ENCODE measurements at regions not wholly inside any gene's neighbourhood (a gene's known extent, or its start where the extent isn't known, plus 50 kb on each side); places are given as distances from the start of the nearest gene placed in this dataset.
A peak's percentile ranks its signal among the peaks of the same experiment; 100 is the strongest.

DNA sequence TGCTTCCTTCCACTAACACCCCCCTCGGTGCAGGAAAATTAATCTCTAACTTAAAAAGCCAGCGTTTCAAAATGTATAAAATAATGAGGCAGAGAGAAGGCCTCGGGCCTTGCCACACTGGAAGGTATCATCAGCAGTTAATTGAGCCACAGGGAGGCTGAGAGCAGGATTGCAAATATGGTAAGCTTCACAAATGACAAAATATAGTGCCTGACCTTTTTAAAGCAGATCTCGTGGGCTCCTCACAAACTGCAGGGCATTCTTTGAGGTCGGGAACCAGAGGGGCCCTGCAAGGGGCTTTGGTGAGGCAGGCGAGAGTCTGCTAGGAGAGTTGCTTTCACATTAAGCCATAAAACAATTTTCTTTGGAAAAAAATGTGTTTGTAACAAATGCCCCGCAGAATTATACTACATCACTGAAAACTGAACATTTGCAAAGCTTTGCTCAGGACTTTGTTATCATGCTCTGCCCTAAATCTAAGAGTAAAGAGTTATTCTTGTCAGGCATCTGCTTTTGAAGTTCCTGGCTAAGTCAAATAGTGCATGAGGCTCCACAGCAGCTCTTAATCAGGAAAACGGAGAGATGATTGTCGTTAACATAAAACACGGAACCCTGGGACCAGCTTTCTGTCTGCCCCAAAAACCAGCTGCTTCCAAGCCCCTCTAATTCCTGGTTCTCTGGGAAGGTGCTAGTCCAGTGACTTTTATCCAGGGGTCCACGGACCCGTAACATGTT is 61.4 kb upstream of the SYT13 start:
- DNase-seq (ENCODE audit: low read depth) = no peak

GRCh38 chr11:45345491-45345890 is 59.4 kb upstream of the SYT13 start:
- DNase-seq (ENCODE audit: low read depth) = no peak

GRCh38 chr11:45344028-45344427 is 57.9 kb upstream of the SYT13 start:
- no peak for DNase-seq (ENCODE audit: low read depth)

DNA sequence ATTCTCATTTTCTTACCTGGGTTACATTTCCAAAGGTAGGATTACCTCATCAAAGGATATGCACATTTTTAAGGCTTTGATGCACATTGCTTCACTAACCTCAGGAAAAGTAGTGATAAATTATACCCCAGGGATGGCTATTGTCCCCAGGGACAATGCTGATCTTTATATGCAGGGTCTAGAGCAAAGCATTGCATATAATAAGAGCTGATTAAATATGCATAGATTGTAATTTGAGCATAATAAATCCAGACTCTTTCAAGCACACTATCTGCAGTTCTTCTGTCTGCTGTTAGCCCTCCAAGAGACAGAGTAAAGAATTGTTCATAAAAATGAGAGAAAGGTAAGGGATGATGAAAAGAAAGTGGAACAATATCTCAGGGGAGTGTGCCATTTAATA is 57.3 kb upstream of the SYT13 start:
- DNase-seq (ENCODE audit: low read depth) = no peak

GRCh38 chr11:45341372-45341771 is 55.2 kb upstream of the SYT13 start:
- DNase-seq (ENCODE audit: low read depth) = no peak

DNA sequence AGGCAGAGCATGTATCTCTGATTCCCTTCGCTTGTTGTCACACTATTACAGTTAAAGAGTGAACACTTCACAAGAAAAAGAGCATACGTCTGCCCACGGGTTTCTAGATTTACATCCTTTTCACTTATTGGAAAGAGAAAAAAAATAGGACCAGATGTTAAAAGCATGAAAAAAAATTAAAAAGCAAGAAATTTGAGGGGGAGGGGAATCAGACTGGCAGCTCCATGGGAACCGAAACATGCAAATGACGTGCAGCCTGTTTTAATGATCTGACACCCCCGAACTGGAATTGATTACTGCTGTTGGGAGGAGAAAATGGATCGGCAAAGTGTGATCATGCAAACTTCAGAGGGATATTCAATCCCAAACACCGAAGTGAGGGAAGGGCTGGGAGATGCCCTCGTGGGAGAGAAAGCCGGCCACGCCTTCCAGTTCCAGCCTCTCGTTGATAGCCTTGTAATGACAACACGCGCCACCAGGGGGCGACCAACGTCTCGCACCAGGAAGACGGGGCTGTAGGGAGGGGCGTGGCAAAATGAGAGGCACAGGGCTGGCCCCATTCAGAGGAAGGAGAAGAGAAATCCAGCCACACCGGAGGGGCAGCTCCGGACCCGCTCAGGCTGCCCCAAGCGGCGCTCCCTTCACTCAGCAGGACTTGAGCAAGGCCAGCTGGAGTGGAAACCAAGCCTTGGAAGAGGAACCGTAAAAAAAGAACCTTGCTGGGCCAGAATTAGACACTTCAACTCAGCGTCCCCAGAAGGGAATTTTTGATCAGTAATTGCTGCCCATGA is 53.8 kb upstream of the SYT13 start:
- DNase-seq (ENCODE audit: low read depth) = peak; percentile 64

GRCh38 chr11:45337583-45338360 is 51.6 kb upstream of the SYT13 start:
- DNase-seq (ENCODE audit: low read depth) = no peak

- no peak for DNase-seq (ENCODE audit: low read depth)
Measured at GRCh38 chr11:45336136-45336535, 50.0 kb upstream of the SYT13 start.

Data from HS-5 (cell line).